CD8-positive, alpha-beta memory T cell (primary cell): ENCODE measurements at regions not wholly inside any gene's neighbourhood (a gene's known extent, or its start where the extent isn't known, plus 50 kb on each side); places are given as distances from the start of the nearest gene placed in this dataset.
"Not testable (repeated sequence)": the region's sequence is repeated elsewhere in the genome, so short reads cannot be mapped to it uniquely, and the experiment has no call there.

Source experiments
- CTCF ChIA-PET: fragments of 350-600 bp; sonication (Branson Sonifier 250); formaldehyde crosslinking; loops from one replicate; lab custom pipeline; 2021; ENCODE audit warnings: antibody characterized with exemption; lab: Charles Lee
- POLR2A ChIA-PET: fragments of 350-600 bp; sonication (Branson Sonifier 250); formaldehyde crosslinking; loops from one replicate; lab custom pipeline; 2021; ENCODE audit warnings: antibody characterized with exemption; lab: Charles Lee
- DNase-seq, 5 donors: peaks; one replicate each; pipeline versions ENCODE4 v3.0.0 to v3.0.0-alpha.2; 2020 to 2022; ENCODE audit warnings: mixed read lengths in 1 of 5
- H3K27ac ChIP-seq: one replicate; pipeline ENCODE4 v1.7.0; 2013; ENCODE audit warnings: low read depth, mild to moderate bottlenecking, low read length, moderate library complexity
- H3K27me3 ChIP-seq: 2 replicates; pipeline ENCODE4 v1.7.0; 2013; ENCODE audit warnings: low read length, mild to moderate bottlenecking; ENCODE audit not compliant: insufficient read depth, poor library complexity, severe bottlenecking
- H3K36me3 ChIP-seq: 2 replicates; pipeline ENCODE4 v1.7.0; 2013; ENCODE audit warnings: mild to moderate bottlenecking, low read length, moderate library complexity; ENCODE audit not compliant: insufficient read depth
- H3K4me1 ChIP-seq: 2 replicates; pipeline ENCODE4 v1.7.0; 2013; ENCODE audit warnings: mild to moderate bottlenecking, low read length, moderate library complexity; ENCODE audit not compliant: insufficient read depth
- H3K4me3 ChIP-seq: 2 replicates; pipeline ENCODE4 v1.7.0; 2013; ENCODE audit warnings: mild to moderate bottlenecking, low read length
- H3K9me3 ChIP-seq: 2 replicates; pipeline ENCODE4 v1.7.0; 2013; ENCODE audit warnings: mild to moderate bottlenecking, low read length
- H3K27ac Mint-ChIP-seq, 8 donors: one replicate each; pipeline ENCODE4 v1.8.0; 2020 to 2021; ENCODE audit warnings: mixed read lengths in 8 of 8, mild to moderate bottlenecking in 6 of 8, inconsistent platforms in 3 of 8, moderate library complexity in 3 of 8
- H3K27me3 Mint-ChIP-seq, 2 donors: one replicate each; pipeline ENCODE4 v1.8.0; 2020 to 2021; ENCODE audit warnings: mixed read lengths in 2 of 2, mild to moderate bottlenecking in 1 of 2, moderate library complexity in 1 of 2
- H3K36me3 Mint-ChIP-seq, 3 donors: one replicate each; pipeline ENCODE4 v1.8.0; 2020 to 2021; ENCODE audit warnings: mixed read lengths in 3 of 3, inconsistent platforms in 1 of 3, mild to moderate bottlenecking in 1 of 3
- H3K4me1 Mint-ChIP-seq, 3 donors: one replicate each; pipeline ENCODE4 v1.8.0; 2020 to 2021; ENCODE audit warnings: mixed read lengths in 3 of 3, inconsistent platforms in 1 of 3, mild to moderate bottlenecking in 1 of 3
- H3K4me3 Mint-ChIP-seq, 7 donors: one replicate each; pipeline ENCODE4 v1.8.0; 2020 to 2021; ENCODE audit warnings: mixed read lengths in 7 of 7, mild to moderate bottlenecking in 6 of 7, moderate library complexity in 4 of 7, inconsistent platforms in 2 of 7
- H3K9me3 Mint-ChIP-seq, 5 donors: one replicate each; pipeline ENCODE4 v1.8.0; 2020 to 2022; ENCODE audit warnings: mixed read lengths in 5 of 5, mild to moderate bottlenecking in 3 of 5, moderate library complexity in 2 of 5, inconsistent platforms in 1 of 5

DNA sequence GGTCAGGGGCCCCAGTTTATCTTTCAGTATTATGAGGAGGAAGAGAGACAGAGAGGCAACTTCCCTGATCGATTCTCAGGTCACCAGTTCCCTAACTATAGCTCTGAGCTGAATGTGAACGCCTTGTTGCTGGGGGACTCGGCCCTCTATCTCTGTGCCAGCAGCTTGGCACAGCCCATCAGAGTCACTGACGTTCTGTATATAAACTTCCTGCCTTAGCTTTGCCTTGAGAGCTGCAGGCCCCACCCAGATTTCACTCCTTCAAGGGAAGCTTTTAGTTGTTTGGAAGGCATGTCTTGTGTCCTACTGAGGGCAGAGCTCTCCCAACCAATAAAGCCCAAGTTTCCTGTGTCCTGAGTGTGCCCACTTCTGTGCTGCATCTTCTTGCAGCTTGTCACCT, 242.5 kb upstream of the PRSS58 start:
- Mint-ChIP-seq H3K36me3 (no peaks in the 10 kb centered on the region), H3K4me3 (peak overlapping the region in 6 of 7 donors; percentile 52 to 77 (median 66)), H3K27me3 (peaks cover 1 to 5% of the 10 kb centered on the region in 2 donors), H3K9me3 (no peaks in the 10 kb centered on the region), H3K27ac (peak overlapping the region; percentile 44 to 93 (median 86)), H3K4me1 (peaks cover 20 to 26% (median 26%) of the 10 kb centered on the region in 3 donors)
- Histone ChIP-seq H3K4me3 (no peak overlapping the region), H3K9me3 (no peaks in the 10 kb centered on the region), H3K36me3 (no peaks in the 10 kb centered on the region), H3K27ac (no peak overlapping the region), H3K27me3 (no peaks in the 10 kb centered on the region), H3K4me1 (peaks cover 22% of the 10 kb centered on the region)
- ChIA-PET POLR2A (no interaction called here), CTCF (interaction anchor here (1.0 to 1.6 kb wide), 5 partner anchors 16 to 60 kb away, joined by 3 to 4 read pairs (median 3); no protein-coding TSS in a partner anchor)
- DNase-seq: peak in 1 of 5 donors; percentile 48

- Mint-ChIP-seq H3K4me1 (peaks cover 20 to 26% (median 26%) of the 10 kb centered on the region in 3 donors), H3K27me3 (peaks cover 1 to 5% of the 10 kb centered on the region in 2 donors), H3K27ac (peak overlapping the region in 6 of 8 donors; percentile 14 to 93 (median 86)), H3K9me3 (no peaks in the 10 kb centered on the region), H3K36me3 (no peaks in the 10 kb centered on the region), H3K4me3 (peak overlapping the region; percentile 6 to 77 (median 62))
- CTCF ChIA-PET: interaction anchor here (0.9 kb wide), 1 partner anchor 41 kb away, joined by 3 read pairs; no protein-coding TSS in a partner anchor
- Histone ChIP-seq H3K36me3 (no peaks in the 10 kb centered on the region), H3K27me3 (no peaks in the 10 kb centered on the region), H3K4me1 (peaks cover 22% of the 10 kb centered on the region), H3K9me3 (no peaks in the 10 kb centered on the region), H3K27ac (no peak overlapping the region), H3K4me3 (no peak overlapping the region)
- DNase-seq: no peak
- POLR2A ChIA-PET: no interaction called here
Measured at GRCh38 chr7:142499635-142500034, 241.8 kb upstream of the PRSS58 start.

DNA sequence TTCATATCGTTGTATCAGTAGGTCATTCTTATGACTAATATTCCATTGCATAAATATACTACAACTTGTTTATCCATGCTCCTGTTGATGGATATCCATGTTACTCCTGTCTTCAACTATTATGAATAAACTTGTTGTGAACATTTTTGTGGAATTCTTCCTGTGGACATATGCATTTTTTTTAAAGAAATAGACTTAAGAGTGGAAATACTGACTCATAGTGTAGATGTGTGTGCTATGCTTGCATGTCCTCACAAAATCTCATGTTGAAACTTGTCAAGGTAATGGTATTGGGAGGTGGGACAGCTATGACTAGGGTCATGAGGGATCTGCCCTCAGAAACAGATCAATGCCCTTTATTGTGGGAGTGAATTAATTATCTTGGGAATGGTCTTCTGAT, 240.5 kb upstream of the PRSS58 start:
- CTCF ChIA-PET: interaction anchor here (1.2 to 3.1 kb wide), 5 partner anchors 9 to 742 kb away, joined by 3 to 22 read pairs (median 5); no protein-coding TSS in a partner anchor
- no peaks in the 10 kb centered on the region for H3K9me3 Mint-ChIP-seq
- H3K36me3 Mint-ChIP-seq: no peaks in the 10 kb centered on the region
- peaks cover under 1 to 5% of the 10 kb centered on the region in 2 donors for H3K27me3 Mint-ChIP-seq
- peak overlapping the region in 2 of 8 donors; percentile 23 to 90 for H3K27ac Mint-ChIP-seq
- H3K4me3 ChIP-seq: no peak overlapping the region
- peaks cover 22% of the 10 kb centered on the region for H3K4me1 ChIP-seq
- DNase-seq: no peak
- H3K9me3 ChIP-seq: no peaks in the 10 kb centered on the region
- POLR2A ChIA-PET: no interaction called here
- H3K4me1 Mint-ChIP-seq: peaks cover 20 to 26% (median 26%) of the 10 kb centered on the region in 3 donors
- H3K27me3 ChIP-seq: no peaks in the 10 kb centered on the region
- no peaks in the 10 kb centered on the region for H3K36me3 ChIP-seq
- no peak overlapping the region for H3K27ac ChIP-seq
- H3K4me3 Mint-ChIP-seq: peak overlapping the region in 2 of 7 donors; percentile 24 to 61

GRCh38 chr7:142496545-142496991, 238.7 kb upstream of the PRSS58 start:
- H3K4me1 ChIP-seq: peaks cover 22% of the 10 kb centered on the region
- Mint-ChIP-seq H3K27me3 (peaks cover 0 to 5% of the 10 kb centered on the region in 2 donors), H3K4me3 (peak overlapping the region in 6 of 7 donors; percentile 35 to 76 (median 54)), H3K36me3 (no peaks in the 10 kb centered on the region), H3K4me1 (peaks cover 18 to 26% (median 26%) of the 10 kb centered on the region in 3 donors), H3K27ac (peak overlapping the region in 4 of 8 donors; percentile 17 to 48 (median 42)), H3K9me3 (no peaks in the 10 kb centered on the region)
- CTCF ChIA-PET: interaction anchor here (1.0 to 3.1 kb wide), 6 partner anchors 10 to 37 kb away, joined by 3 to 22 read pairs (median 7); no protein-coding TSS in a partner anchor
- no peaks in the 10 kb centered on the region for H3K36me3 ChIP-seq
- peak in 2 of 5 donors; percentile 22 to 45 for DNase-seq
- no peaks in the 10 kb centered on the region for H3K9me3 ChIP-seq
- POLR2A ChIA-PET: interaction anchor here (1.1 kb wide), 1 partner anchor 314 kb away, joined by 3 read pairs; no protein-coding TSS in a partner anchor
- no peak overlapping the region for H3K4me3 ChIP-seq
- no peaks in the 10 kb centered on the region for H3K27me3 ChIP-seq
- no peak overlapping the region for H3K27ac ChIP-seq

DNA sequence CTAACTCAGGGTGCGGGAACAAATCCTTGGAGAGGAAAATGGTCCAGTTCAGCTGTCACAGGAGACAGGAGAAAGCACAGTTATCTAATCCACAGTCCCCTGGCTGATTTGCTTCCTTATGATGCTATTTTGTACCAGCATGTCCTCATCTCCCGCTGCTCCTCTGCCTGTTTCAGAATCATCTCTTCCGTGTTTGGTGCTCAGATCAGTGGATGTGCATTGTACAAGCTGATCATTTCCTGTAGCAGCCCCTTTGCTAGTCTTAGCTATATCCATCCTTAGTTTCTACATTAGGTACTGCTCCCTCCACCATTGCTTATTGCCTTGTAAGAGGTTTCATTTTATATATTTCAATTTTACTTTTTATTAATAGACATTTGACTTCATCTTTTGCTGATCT, 238.0 kb upstream of the PRSS58 start:
- CTCF ChIA-PET: interaction anchor here (2.1 to 3.1 kb wide), 4 partner anchors 11 to 36 kb away, joined by 7 to 22 read pairs (median 10); no protein-coding TSS in a partner anchor
- peaks cover 18 to 25% (median 25%) of the 10 kb centered on the region in 3 donors for H3K4me1 Mint-ChIP-seq
- peak overlapping the region in 1 of 8 donors; percentile 89 for H3K27ac Mint-ChIP-seq
- H3K36me3 ChIP-seq, H3K4me3 Mint-ChIP-seq, H3K9me3 Mint-ChIP-seq, H3K4me3 ChIP-seq, H3K9me3 ChIP-seq, H3K27me3 ChIP-seq, H3K27me3 Mint-ChIP-seq, H3K27ac ChIP-seq, H3K36me3 Mint-ChIP-seq, DNase-seq: not testable (repeated sequence)
- H3K4me1 ChIP-seq: peaks cover 17% of the 10 kb centered on the region
- POLR2A ChIA-PET: interaction anchor here (1.1 kb wide), 1 partner anchor 314 kb away, joined by 3 read pairs; no protein-coding TSS in a partner anchor

DNA sequence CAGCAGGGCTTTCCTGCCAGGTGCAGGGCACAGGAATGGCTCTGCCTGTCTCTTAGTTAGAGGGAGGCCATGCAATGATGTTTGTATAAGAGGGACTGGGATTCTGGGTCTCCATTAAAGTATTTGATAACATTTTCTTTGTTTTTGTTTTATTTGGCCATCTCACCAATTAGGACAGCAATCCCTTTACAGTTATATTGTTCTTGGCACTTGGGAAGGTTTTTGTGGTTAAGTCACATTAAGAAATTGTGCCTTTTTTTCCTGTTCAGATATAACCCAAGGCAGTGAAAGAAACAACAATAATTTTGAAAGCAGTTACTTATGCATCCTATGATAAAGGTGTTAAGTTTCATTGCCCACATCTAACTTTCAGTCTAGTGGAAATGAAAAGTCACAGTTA, 237.4 kb upstream of the PRSS58 start:
- Mint-ChIP-seq H3K4me1 (peaks cover 15 to 19% (median 19%) of the 10 kb centered on the region in 3 donors), H3K27ac (peak overlapping the region in 1 of 8 donors; percentile 89)
- not testable (repeated sequence) for H3K4me3 Mint-ChIP-seq

GRCh38 chr7:142494021-142494420, 236.2 kb upstream of the PRSS58 start:
- Mint-ChIP-seq H3K9me3 (no peaks in the 10 kb centered on the region), H3K4me1 (peaks cover 8 to 10% (median 9%) of the 10 kb centered on the region in 3 donors), H3K27me3 (peaks cover 0 to 5% of the 10 kb centered on the region in 2 donors), H3K36me3 (no peaks in the 10 kb centered on the region), H3K4me3 (no peak overlapping the region), H3K27ac (peak overlapping the region in 1 of 8 donors; percentile 57)
- H3K4me1 ChIP-seq: no peaks in the 10 kb centered on the region
- H3K4me3 ChIP-seq: no peak overlapping the region
- H3K27ac ChIP-seq: no peak overlapping the region
- no peaks in the 10 kb centered on the region for H3K9me3 ChIP-seq
- CTCF ChIA-PET: interaction anchor here (1.0 to 2.1 kb wide), 3 partner anchors 11 to 22 kb away, joined by 3 to 7 read pairs (median 5); no protein-coding TSS in a partner anchor
- H3K27me3 ChIP-seq: no peaks in the 10 kb centered on the region
- POLR2A ChIA-PET: no interaction called here
- DNase-seq: no peak
- no peaks in the 10 kb centered on the region for H3K36me3 ChIP-seq

More for the DNA sequence above, 237.4 kb upstream of the PRSS58 start:
- H3K27ac ChIP-seq, H3K36me3 Mint-ChIP-seq, H3K9me3 Mint-ChIP-seq, DNase-seq, H3K36me3 ChIP-seq, H3K27me3 Mint-ChIP-seq, H3K9me3 ChIP-seq, H3K27me3 ChIP-seq, H3K4me3 ChIP-seq: not testable (repeated sequence)
- ChIA-PET CTCF (interaction anchor here (2.1 kb wide), 1 partner anchor 17 kb away, joined by 7 read pairs; no protein-coding TSS in a partner anchor), POLR2A (interaction anchor here (1.1 kb wide), 1 partner anchor 315 kb away, joined by 3 read pairs; no protein-coding TSS in a partner anchor)
- peaks cover 11% of the 10 kb centered on the region for H3K4me1 ChIP-seq

DNA sequence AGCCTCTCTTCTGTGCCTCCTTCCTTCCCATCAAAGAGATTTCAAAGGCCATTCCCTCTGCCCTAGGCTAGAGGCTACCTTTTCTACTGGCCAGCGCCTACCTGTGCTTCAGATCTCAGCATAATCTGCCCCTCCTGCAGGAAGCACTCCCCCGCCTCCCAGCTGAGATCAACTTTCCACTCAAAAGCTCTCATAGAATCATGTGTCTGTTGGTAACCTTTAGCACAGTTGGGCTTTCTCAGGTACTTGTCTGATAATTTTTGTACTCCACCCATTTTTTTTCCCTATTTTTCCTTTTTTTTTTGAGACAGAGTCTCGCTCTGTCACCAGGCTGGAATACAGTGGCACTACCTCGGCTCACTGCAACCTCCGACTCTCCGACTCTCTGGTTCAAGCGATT, 231.0 kb upstream of the PRSS58 start:
- Histone ChIP-seq H3K9me3 (no peaks in the 10 kb centered on the region), H3K4me1 (no peaks in the 10 kb centered on the region), H3K36me3 (no peaks in the 10 kb centered on the region), H3K4me3 (no peak overlapping the region), H3K27ac (no peak overlapping the region), H3K27me3 (no peaks in the 10 kb centered on the region)
- H3K4me3 Mint-ChIP-seq: no peak overlapping the region
- POLR2A ChIA-PET: no interaction called here
- no peak for DNase-seq
- no peaks in the 10 kb centered on the region for H3K36me3 Mint-ChIP-seq
- H3K9me3 Mint-ChIP-seq: no peaks in the 10 kb centered on the region
- H3K4me1 Mint-ChIP-seq: peaks cover 2 to 6% (median 6%) of the 10 kb centered on the region in 3 donors
- H3K27me3 Mint-ChIP-seq: no peaks in the 10 kb centered on the region
- CTCF ChIA-PET: interaction anchor here (1.6 kb wide), 1 partner anchor 9 kb away, joined by 3 read pairs; no protein-coding TSS in a partner anchor
- H3K27ac Mint-ChIP-seq: peak overlapping the region in 1 of 8 donors; percentile 42
